IPS-20b (cell line): ENCODE measurements at regions not wholly inside any gene's neighbourhood (a gene's known extent, or its start where the extent isn't known, plus 50 kb on each side); places are given as distances from the start of the nearest gene placed in this dataset.
"Not testable (repeated sequence)": the region's sequence is repeated elsewhere in the genome, so short reads cannot be mapped to it uniquely, and the experiment has no call there.

Experiments
- H3K27ac ChIP-seq: one replicate; pipeline ENCODE4 v1.5.1; 2013; ENCODE audit warnings: low read length
- H3K27me3 ChIP-seq: 2 replicates; pipeline ENCODE4 v1.6.1; 2013; ENCODE audit warnings: mild to moderate bottlenecking, low read length, inconsistent platforms; ENCODE audit not compliant: insufficient read depth
- H3K36me3 ChIP-seq: 2 replicates; pipeline ENCODE4 v1.6.1; 2013; ENCODE audit warnings: low read depth, mild to moderate bottlenecking, inconsistent platforms, low read length, moderate library complexity; ENCODE audit not compliant: insufficient read depth
- H3K4me1 ChIP-seq: 2 replicates; pipeline ENCODE4 v1.6.1; 2013; ENCODE audit warnings: mild to moderate bottlenecking, control low read depth, inconsistent platforms, low read length, moderate library complexity; ENCODE audit not compliant: insufficient read depth
- H3K4me3 ChIP-seq: 2 replicates; pipeline ENCODE4 v1.5.1; 2013; ENCODE audit warnings: mild to moderate bottlenecking, low read length, inconsistent platforms
- H3K9ac ChIP-seq: 2 replicates; pipeline ENCODE4 v1.6.1; 2013; ENCODE audit warnings: low read depth, mild to moderate bottlenecking, inconsistent platforms, low read length, moderate library complexity
- H3K9me3 ChIP-seq: 2 replicates; pipeline ENCODE4 v1.6.1; 2013; ENCODE audit warnings: mild to moderate bottlenecking, low read depth, low read length, inconsistent platforms; ENCODE audit not compliant: insufficient read depth

- no peaks in the 10 kb centered on the region for H3K27me3 ChIP-seq
- no peaks in the 10 kb centered on the region for H3K9me3 ChIP-seq
- no peak overlapping the region for H3K27ac ChIP-seq
- no peaks in the 10 kb centered on the region for H3K4me1 ChIP-seq
- no peaks in the 10 kb centered on the region for H3K36me3 ChIP-seq
- H3K9ac ChIP-seq, result no peak overlapping the region
- no peak overlapping the region for H3K4me3 ChIP-seq
These were observed 404.3 kb downstream of the JRKL start for GRCh38 chr11:96794152-96794551.

- H3K27ac ChIP-seq, result no peak overlapping the region
- H3K4me1 ChIP-seq, result no peaks in the 10 kb centered on the region
- H3K4me3 ChIP-seq, result no peak overlapping the region
- H3K36me3 ChIP-seq, result no peaks in the 10 kb centered on the region
- H3K9ac ChIP-seq, result no peak overlapping the region
- no peaks in the 10 kb centered on the region for H3K27me3 ChIP-seq
- H3K9me3 ChIP-seq, result no peaks in the 10 kb centered on the region
These were observed 408.6 kb downstream of the JRKL start for GRCh38 chr11:96798445-96798844.

GRCh38 chr11:96815236-96815635 is 425.4 kb downstream of the JRKL start:
- no peaks in the 10 kb centered on the region for H3K36me3 ChIP-seq
- H3K9me3 ChIP-seq, result no peaks in the 10 kb centered on the region
- no peaks in the 10 kb centered on the region for H3K27me3 ChIP-seq
- H3K4me1 ChIP-seq, result no peaks in the 10 kb centered on the region
- no peak overlapping the region for H3K27ac ChIP-seq
- no peak overlapping the region for H3K9ac ChIP-seq
- no peak overlapping the region for H3K4me3 ChIP-seq

- no peak overlapping the region for H3K4me3 ChIP-seq
- no peak overlapping the region for H3K27ac ChIP-seq
- no peaks in the 10 kb centered on the region for H3K9me3 ChIP-seq
These were observed 427.9 kb downstream of the JRKL start for GRCh38 chr11:96817482-96818399.

GRCh38 chr11:96827164-96827563 is 437.4 kb downstream of the JRKL start:
- Histone ChIP-seq H3K9ac (no peak overlapping the region), H3K4me1 (no peaks in the 10 kb centered on the region), H3K27ac (no peak overlapping the region), H3K9me3 (no peaks in the 10 kb centered on the region), H3K36me3 (no peaks in the 10 kb centered on the region), H3K27me3 (no peaks in the 10 kb centered on the region), H3K4me3 (no peak overlapping the region)

More at GRCh38 chr11:96817482-96818399, 427.9 kb downstream of the JRKL start:
- Histone ChIP-seq H3K27me3 (no peaks in the 10 kb centered on the region), H3K9ac (no peak overlapping the region), H3K36me3 (no peaks in the 10 kb centered on the region), H3K4me1 (no peaks in the 10 kb centered on the region)

- H3K9ac ChIP-seq, result no peak overlapping the region
- no peak overlapping the region for H3K4me3 ChIP-seq
- no peaks in the 10 kb centered on the region for H3K9me3 ChIP-seq
- H3K27me3 ChIP-seq, result no peaks in the 10 kb centered on the region
- no peak overlapping the region for H3K27ac ChIP-seq
- no peaks in the 10 kb centered on the region for H3K4me1 ChIP-seq
- H3K36me3 ChIP-seq, result no peaks in the 10 kb centered on the region
These were observed 452.0 kb downstream of the JRKL start for GRCh38 chr11:96841792-96842191.

- H3K27me3 ChIP-seq, result no peaks in the 10 kb centered on the region
- H3K9ac ChIP-seq, result no peak overlapping the region
- no peaks in the 10 kb centered on the region for H3K4me1 ChIP-seq
- no peak overlapping the region for H3K4me3 ChIP-seq
- H3K9me3 ChIP-seq, result no peaks in the 10 kb centered on the region
- no peaks in the 10 kb centered on the region for H3K36me3 ChIP-seq
- H3K27ac ChIP-seq, result no peak overlapping the region
These were observed 452.9 kb downstream of the JRKL start for GRCh38 chr11:96842731-96843130.

- H3K27ac ChIP-seq, result no peak overlapping the region
- no peak overlapping the region for H3K9ac ChIP-seq
- no peaks in the 10 kb centered on the region for H3K27me3 ChIP-seq
- H3K4me1 ChIP-seq, result peaks cover 6% of the 10 kb centered on the region; the same call in 1 of the 2 replicates
- H3K4me3 ChIP-seq, result no peak overlapping the region
- peaks cover 4% of the 10 kb centered on the region for H3K9me3 ChIP-seq
- H3K36me3 ChIP-seq, result no peaks in the 10 kb centered on the region
These were observed 464.6 kb downstream of the JRKL start for GRCh38 chr11:96854425-96854824.

- H3K27ac ChIP-seq, H3K9ac ChIP-seq, H3K27me3 ChIP-seq, H3K9me3 ChIP-seq, H3K36me3 ChIP-seq, H3K4me3 ChIP-seq, H3K4me1 ChIP-seq: not testable (repeated sequence)
These were observed 471.9 kb downstream of the JRKL start for GRCh38 chr11:96861722-96862121.

GRCh38 chr11:96863520-96863919 is 473.7 kb downstream of the JRKL start:
- peaks cover 5% of the 10 kb centered on the region; the same call in 1 of the 2 replicates for H3K9me3 ChIP-seq
- H3K36me3 ChIP-seq, result no peaks in the 10 kb centered on the region

GRCh38 chr11:96865020-96865419 is 475.2 kb downstream of the JRKL start:
- Histone ChIP-seq H3K36me3 (no peaks in the 10 kb centered on the region), H3K4me1 (no peaks in the 10 kb centered on the region), H3K27ac (no peak overlapping the region), H3K27me3 (no peaks in the 10 kb centered on the region), H3K9me3 (peaks cover 5% of the 10 kb centered on the region; the same call in 1 of the 2 replicates), H3K9ac (no peak overlapping the region), H3K4me3 (no peak overlapping the region)

More at GRCh38 chr11:96863520-96863919, 473.7 kb downstream of the JRKL start:
- Histone ChIP-seq H3K27ac (no peak overlapping the region), H3K27me3 (no peaks in the 10 kb centered on the region), H3K4me1 (no peaks in the 10 kb centered on the region), H3K4me3 (no peak overlapping the region), H3K9ac (no peak overlapping the region)

- Histone ChIP-seq H3K9ac (no peak overlapping the region), H3K4me1 (no peaks in the 10 kb centered on the region), H3K27me3 (no peaks in the 10 kb centered on the region), H3K9me3 (no peaks in the 10 kb centered on the region), H3K36me3 (no peaks in the 10 kb centered on the region), H3K27ac (no peak overlapping the region), H3K4me3 (no peak overlapping the region)
These were observed 479.4 kb downstream of the JRKL start for GRCh38 chr11:96869207-96869606.
